ENCODE measurements at regions not wholly inside any gene's neighbourhood (a gene's known extent, or its start where the extent isn't known, plus 50 kb on each side); places are given as distances from the start of the nearest gene placed in this dataset.

- no peak overlapping the region for H3K4me3 ChIP-seq (replicated peaks; ENCODE audit: low read depth, low read length)
- DNase-seq (ENCODE audit: low read depth): no peak
- TF ChIP-seq CTCF (IDR thresholded peaks at IDR 0.05; ENCODE audit: low read length, missing control alignments): no peak
Observed at GRCh38 chr17:69715656-69716055, 301.2 kb downstream of the MAP2K6 start.

DNA sequence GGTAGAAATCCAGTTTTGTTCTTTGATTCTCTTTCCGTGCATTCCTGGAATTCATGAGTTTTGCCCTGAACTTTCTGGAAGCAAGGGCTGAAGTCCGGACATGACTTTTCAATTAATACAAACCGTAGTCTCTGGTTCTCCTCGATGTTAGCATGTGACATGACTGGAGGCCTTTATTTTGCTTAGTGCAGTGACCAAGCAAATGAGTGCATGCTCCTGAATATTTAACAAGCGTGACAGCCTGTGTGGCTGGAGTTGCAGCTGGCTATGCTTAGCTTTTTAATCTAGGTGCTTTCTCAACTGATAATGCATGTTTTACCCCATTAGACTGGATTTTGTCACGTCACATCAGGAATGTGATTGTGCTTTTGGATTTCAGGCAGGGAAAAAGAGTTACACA lies 302.1 kb downstream of the MAP2K6 start:
- no peak for TF ChIP-seq CTCF (IDR thresholded peaks at IDR 0.05; ENCODE audit: low read length, missing control alignments)
- no peak overlapping the region for H3K4me3 ChIP-seq (replicated peaks; ENCODE audit: low read depth, low read length)
- DNase-seq (ENCODE audit: low read depth): no peak

- DNase-seq (ENCODE audit: low read depth): no peak
- H3K4me3 ChIP-seq (replicated peaks; ENCODE audit: low read depth, low read length): no peak overlapping the region
- no peak for TF ChIP-seq CTCF (IDR thresholded peaks at IDR 0.05; ENCODE audit: low read length, missing control alignments)
Observed at GRCh38 chr17:69717214-69717613, 302.7 kb downstream of the MAP2K6 start.

GRCh38 chr17:69717819-69718218 lies 303.3 kb downstream of the MAP2K6 start:
- no peak for TF ChIP-seq CTCF (IDR thresholded peaks at IDR 0.05; ENCODE audit: low read length, missing control alignments)
- no peak for DNase-seq (ENCODE audit: low read depth)
- H3K4me3 ChIP-seq (replicated peaks; ENCODE audit: low read depth, low read length): no peak overlapping the region

DNA sequence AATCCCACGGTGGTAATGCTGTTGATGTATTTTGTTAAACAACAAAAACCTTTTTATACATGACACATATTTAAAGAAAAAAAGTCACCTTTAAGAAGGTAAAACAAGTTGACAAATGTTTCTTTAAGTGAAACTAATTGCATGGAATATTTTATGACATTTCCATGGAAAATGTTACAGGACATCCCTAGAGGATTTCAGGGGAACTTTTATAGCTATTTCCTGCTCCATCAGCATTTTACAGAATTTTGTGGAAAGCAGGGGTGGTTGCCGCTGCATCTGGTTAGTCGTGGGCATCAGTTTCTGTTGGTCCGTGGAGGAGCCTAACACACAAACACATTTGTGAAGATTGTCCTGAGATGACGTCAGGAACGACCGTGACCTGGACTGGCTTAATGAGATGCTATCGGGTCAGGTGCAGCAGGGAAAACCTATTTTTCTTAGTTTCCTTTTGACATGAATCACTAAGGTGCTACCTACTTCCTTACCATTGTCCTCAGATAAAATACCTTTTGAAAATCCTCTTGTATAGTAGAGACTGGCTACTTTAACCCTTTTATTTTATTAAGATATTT lies 305.1 kb downstream of the MAP2K6 start:
- DNase-seq (ENCODE audit: low read depth): no peak

DNA sequence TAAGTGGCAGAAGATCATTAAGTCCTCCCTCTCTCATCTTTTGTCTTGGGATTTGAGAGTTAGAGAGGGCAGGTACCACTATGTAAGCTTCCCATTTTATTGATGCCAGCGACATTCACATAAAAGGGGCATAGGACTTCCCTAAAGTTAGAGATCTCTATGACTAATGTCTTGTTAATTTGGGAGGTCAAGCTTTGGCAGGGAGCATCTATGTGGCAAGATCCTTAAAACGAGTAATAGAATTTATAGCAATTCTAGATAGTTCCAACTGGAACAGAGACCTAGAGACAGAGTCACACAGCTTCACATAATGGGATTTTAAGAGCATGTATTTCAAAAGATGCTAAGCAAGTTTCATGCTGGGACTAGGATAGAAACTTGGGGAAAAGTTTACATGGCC lies 308.0 kb downstream of the MAP2K6 start:
- no peak for DNase-seq (ENCODE audit: low read depth)
- no peak for TF ChIP-seq CTCF (IDR thresholded peaks at IDR 0.05; ENCODE audit: low read length, missing control alignments)
- no peak overlapping the region for H3K4me3 ChIP-seq (replicated peaks; ENCODE audit: low read depth, low read length)

More for the DNA sequence above, 305.1 kb downstream of the MAP2K6 start:
- H3K4me3 ChIP-seq (replicated peaks; ENCODE audit: low read depth, low read length): no peak overlapping the region
- TF ChIP-seq CTCF (IDR thresholded peaks at IDR 0.05; ENCODE audit: low read length, missing control alignments): no peak

DNA sequence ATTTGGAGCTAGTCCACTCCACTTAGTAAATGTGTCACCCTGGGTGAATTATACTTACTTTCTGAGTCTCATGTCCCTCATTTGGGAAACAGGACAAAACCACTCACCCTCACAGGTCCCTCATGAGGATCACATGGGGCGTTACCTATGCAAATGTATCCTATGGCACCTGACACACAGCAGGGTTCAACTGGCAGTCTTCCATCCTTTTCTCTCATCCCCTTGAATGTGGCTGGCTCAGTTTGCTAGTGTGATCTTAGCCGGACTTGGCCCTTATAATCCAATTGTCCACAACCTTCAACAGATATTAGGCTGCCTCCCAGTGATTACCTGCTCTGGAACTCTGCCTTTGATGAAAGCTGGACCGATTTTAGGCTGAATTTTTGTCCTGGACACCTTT lies 308.8 kb downstream of the MAP2K6 start:
- TF ChIP-seq CTCF (IDR thresholded peaks at IDR 0.05; ENCODE audit: low read length, missing control alignments): no peak
- DNase-seq (ENCODE audit: low read depth): no peak
- no peak overlapping the region for H3K4me3 ChIP-seq (replicated peaks; ENCODE audit: low read depth, low read length)

Data from fibroblast of pulmonary artery (primary cell).